ENCODE measurements at regions not wholly inside any gene's neighbourhood (a gene's known extent, or its start where the extent isn't known, plus 50 kb on each side); places are given as distances from the start of the nearest gene placed in this dataset.
A peak's percentile ranks its signal among the peaks of the same experiment; 100 is the strongest.
"Not testable (repeated sequence)": the region's sequence is repeated elsewhere in the genome, so short reads cannot be mapped to it uniquely, and the experiment has no call there.

GRCh38 chrX:52261125-52261462 lies 76.4 kb downstream of the MAGED4 start:
- Histone ChIP-seq H3K27me3 (ENCODE audit: control insufficient read depth in 1 of 2, insufficient read depth in 2 of 2, low read length in 2 of 2) (peaks cover 0 to 10% of the 10 kb centered on the region in 2 donors), H3K4me3 (ENCODE audit: low read length in 2 of 2) (peak overlapping the region; percentile 70 to 83), H3K4me1 (ENCODE audit: control insufficient read depth, insufficient read depth, low read length) (peaks cover 10% of the 10 kb centered on the region), H3K27ac (ENCODE audit: low read length) (no peak overlapping the region), H3K9ac (ENCODE audit: low read length in 2 of 2) (no peak overlapping the region), H3K9me3 (ENCODE audit: control insufficient read depth in 2 of 2, low read length in 2 of 2) (no peaks in the 10 kb centered on the region), H3K36me3 (ENCODE audit: control insufficient read depth in 2 of 2, insufficient read depth in 2 of 2, low read length in 2 of 2) (no peaks in the 10 kb centered on the region)

GRCh38 chrX:52261463-52262194 lies 76.9 kb downstream of the MAGED4 start:
- Histone ChIP-seq H3K36me3 (ENCODE audit: control insufficient read depth in 2 of 2, insufficient read depth in 2 of 2, low read length in 2 of 2) (no peaks in the 10 kb centered on the region), H3K9ac (ENCODE audit: low read length in 2 of 2) (peak overlapping the region; percentile 79 to 97), H3K27me3 (ENCODE audit: control insufficient read depth in 1 of 2, insufficient read depth in 2 of 2, low read length in 2 of 2) (peaks cover 0 to 12% of the 10 kb centered on the region in 2 donors), H3K27ac (ENCODE audit: low read length) (peak overlapping the region; percentile 87), H3K9me3 (ENCODE audit: control insufficient read depth in 2 of 2, low read length in 2 of 2) (no peaks in the 10 kb centered on the region), H3K4me3 (ENCODE audit: low read length in 2 of 2) (peak overlapping the region; percentile 70 to 83), H3K4me1 (ENCODE audit: control insufficient read depth, insufficient read depth, low read length) (peaks cover 10% of the 10 kb centered on the region)

- Histone ChIP-seq H3K9me3 (ENCODE audit: control insufficient read depth in 2 of 2, low read length in 2 of 2) (no peaks in the 10 kb centered on the region), H3K27ac (ENCODE audit: low read length) (peak overlapping the region; percentile 87), H3K4me1 (ENCODE audit: control insufficient read depth, insufficient read depth, low read length) (peaks cover 10% of the 10 kb centered on the region), H3K4me3 (ENCODE audit: low read length in 2 of 2) (peak overlapping the region; percentile 70 to 83), H3K36me3 (ENCODE audit: control insufficient read depth in 2 of 2, insufficient read depth in 2 of 2, low read length in 2 of 2) (no peaks in the 10 kb centered on the region), H3K27me3 (ENCODE audit: control insufficient read depth in 1 of 2, insufficient read depth in 2 of 2, low read length in 2 of 2) (peaks cover 0 to 12% of the 10 kb centered on the region in 2 donors), H3K9ac (ENCODE audit: low read length in 2 of 2) (peak overlapping the region; percentile 79 to 97)
Observed at GRCh38 chrX:52262195-52262546, 77.5 kb downstream of the MAGED4 start.

GRCh38 chrX:52263417-52263816 lies 78.7 kb downstream of the MAGED4 start:
- Histone ChIP-seq H3K9me3 (ENCODE audit: control insufficient read depth in 2 of 2, low read length in 2 of 2) (no peaks in the 10 kb centered on the region), H3K27me3 (ENCODE audit: control insufficient read depth in 1 of 2, insufficient read depth in 2 of 2, low read length in 2 of 2) (peaks cover 0 to 12% of the 10 kb centered on the region in 2 donors), H3K9ac (ENCODE audit: low read length in 2 of 2) (no peak overlapping the region), H3K4me1 (ENCODE audit: control insufficient read depth, insufficient read depth, low read length) (peaks cover 10% of the 10 kb centered on the region), H3K4me3 (ENCODE audit: low read length in 2 of 2) (no peak overlapping the region), H3K27ac (ENCODE audit: low read length) (no peak overlapping the region), H3K36me3 (ENCODE audit: control insufficient read depth in 2 of 2, insufficient read depth in 2 of 2, low read length in 2 of 2) (no peaks in the 10 kb centered on the region)

- Histone ChIP-seq H3K9me3 (ENCODE audit: control insufficient read depth in 2 of 2, low read length in 2 of 2) (no peaks in the 10 kb centered on the region), H3K27ac (ENCODE audit: low read length) (no peak overlapping the region), H3K27me3 (ENCODE audit: control insufficient read depth in 1 of 2, insufficient read depth in 2 of 2, low read length in 2 of 2) (peaks cover 0 to 24% of the 10 kb centered on the region in 2 donors), H3K4me3 (ENCODE audit: low read length in 2 of 2) (no peak overlapping the region), H3K36me3 (ENCODE audit: control insufficient read depth in 2 of 2, insufficient read depth in 2 of 2, low read length in 2 of 2) (no peaks in the 10 kb centered on the region), H3K9ac (ENCODE audit: low read length in 2 of 2) (no peak overlapping the region), H3K4me1 (ENCODE audit: control insufficient read depth, insufficient read depth, low read length) (peaks cover 10% of the 10 kb centered on the region)
Observed at GRCh38 chrX:52265713-52266112, 81.0 kb downstream of the MAGED4 start.

GRCh38 chrX:52268502-52268901 lies 83.8 kb downstream of the MAGED4 start:
- not testable (repeated sequence) for H3K36me3 ChIP-seq (ENCODE audit: control insufficient read depth in 2 of 2, insufficient read depth in 2 of 2, low read length in 2 of 2); H3K4me3 ChIP-seq (ENCODE audit: low read length in 2 of 2); H3K4me1 ChIP-seq (ENCODE audit: control insufficient read depth, insufficient read depth, low read length); H3K9me3 ChIP-seq (ENCODE audit: control insufficient read depth in 2 of 2, low read length in 2 of 2); H3K9ac ChIP-seq (ENCODE audit: low read length in 2 of 2); H3K27ac ChIP-seq (ENCODE audit: low read length)
- peaks cover 0 to 30% of the 10 kb centered on the region in 2 donors for H3K27me3 ChIP-seq (ENCODE audit: control insufficient read depth in 1 of 2, insufficient read depth in 2 of 2, low read length in 2 of 2)

GRCh38 chrX:52270453-52271116 lies 85.9 kb downstream of the MAGED4 start:
- H3K27me3 ChIP-seq (ENCODE audit: control insufficient read depth in 1 of 2, insufficient read depth in 2 of 2, low read length in 2 of 2): peaks cover 0 to 24% of the 10 kb centered on the region in 2 donors
- H3K9me3 ChIP-seq (ENCODE audit: control insufficient read depth in 2 of 2, low read length in 2 of 2): no peaks in the 10 kb centered on the region
- H3K36me3 ChIP-seq (ENCODE audit: control insufficient read depth in 2 of 2, insufficient read depth in 2 of 2, low read length in 2 of 2): no peaks in the 10 kb centered on the region
- H3K9ac ChIP-seq (ENCODE audit: low read length in 2 of 2): no peak overlapping the region
- no peak overlapping the region for H3K27ac ChIP-seq (ENCODE audit: low read length)
- no peaks in the 10 kb centered on the region for H3K4me1 ChIP-seq (ENCODE audit: control insufficient read depth, insufficient read depth, low read length)
- H3K4me3 ChIP-seq (ENCODE audit: low read length in 2 of 2): no peak overlapping the region

GRCh38 chrX:52271206-52271605 lies 86.5 kb downstream of the MAGED4 start:
- H3K36me3 ChIP-seq (ENCODE audit: control insufficient read depth in 2 of 2, insufficient read depth in 2 of 2, low read length in 2 of 2): no peaks in the 10 kb centered on the region
- no peak overlapping the region for H3K9ac ChIP-seq (ENCODE audit: low read length in 2 of 2)
- no peak overlapping the region for H3K27ac ChIP-seq (ENCODE audit: low read length)
- no peaks in the 10 kb centered on the region for H3K9me3 ChIP-seq (ENCODE audit: control insufficient read depth in 2 of 2, low read length in 2 of 2)
- no peak overlapping the region for H3K4me3 ChIP-seq (ENCODE audit: low read length in 2 of 2)
- peaks cover 0 to 19% of the 10 kb centered on the region in 2 donors for H3K27me3 ChIP-seq (ENCODE audit: control insufficient read depth in 1 of 2, insufficient read depth in 2 of 2, low read length in 2 of 2)
- H3K4me1 ChIP-seq (ENCODE audit: control insufficient read depth, insufficient read depth, low read length): no peaks in the 10 kb centered on the region

- peaks cover 0 to 10% of the 10 kb centered on the region in 2 donors for H3K27me3 ChIP-seq (ENCODE audit: control insufficient read depth in 1 of 2, insufficient read depth in 2 of 2, low read length in 2 of 2)
- no peaks in the 10 kb centered on the region for H3K36me3 ChIP-seq (ENCODE audit: control insufficient read depth in 2 of 2, insufficient read depth in 2 of 2, low read length in 2 of 2)
- peaks cover 4 to 11% of the 10 kb centered on the region in 2 donors for H3K9me3 ChIP-seq (ENCODE audit: control insufficient read depth in 2 of 2, low read length in 2 of 2)
- H3K4me3 ChIP-seq (ENCODE audit: low read length in 2 of 2): no peak overlapping the region
- H3K4me1 ChIP-seq (ENCODE audit: control insufficient read depth, insufficient read depth, low read length): no peaks in the 10 kb centered on the region
- H3K9ac ChIP-seq (ENCODE audit: low read length in 2 of 2): no peak overlapping the region
- no peak overlapping the region for H3K27ac ChIP-seq (ENCODE audit: low read length)
Observed at GRCh38 chrX:52277666-52278065, 91.2 kb upstream of the XAGE2 start.

- Histone ChIP-seq H3K9ac (ENCODE audit: low read length in 2 of 2) (no peak overlapping the region), H3K27me3 (ENCODE audit: control insufficient read depth in 1 of 2, insufficient read depth in 2 of 2, low read length in 2 of 2) (peaks cover 0 to 20% of the 10 kb centered on the region in 2 donors), H3K9me3 (ENCODE audit: control insufficient read depth in 2 of 2, low read length in 2 of 2) (peaks cover 4 to 11% of the 10 kb centered on the region in 2 donors)
Observed at GRCh38 chrX:52280812-52281211, 88.0 kb upstream of the XAGE2 start.

GRCh38 chrX:52284865-52285264 lies 84.0 kb upstream of the XAGE2 start:
- H3K27ac ChIP-seq (ENCODE audit: low read length): no peak overlapping the region
- H3K36me3 ChIP-seq (ENCODE audit: control insufficient read depth in 2 of 2, insufficient read depth in 2 of 2, low read length in 2 of 2): no peaks in the 10 kb centered on the region
- no peak overlapping the region for H3K4me3 ChIP-seq (ENCODE audit: low read length in 2 of 2)
- peaks cover 4 to 12% of the 10 kb centered on the region in 2 donors for H3K9me3 ChIP-seq (ENCODE audit: control insufficient read depth in 2 of 2, low read length in 2 of 2)
- no peak overlapping the region for H3K9ac ChIP-seq (ENCODE audit: low read length in 2 of 2)
- peaks cover 0 to 32% of the 10 kb centered on the region in 2 donors for H3K27me3 ChIP-seq (ENCODE audit: control insufficient read depth in 1 of 2, insufficient read depth in 2 of 2, low read length in 2 of 2)
- no peaks in the 10 kb centered on the region for H3K4me1 ChIP-seq (ENCODE audit: control insufficient read depth, insufficient read depth, low read length)

More at GRCh38 chrX:52280812-52281211, 88.0 kb upstream of the XAGE2 start:
- no peak overlapping the region for H3K27ac ChIP-seq (ENCODE audit: low read length)
- no peak overlapping the region for H3K4me3 ChIP-seq (ENCODE audit: low read length in 2 of 2)
- no peaks in the 10 kb centered on the region for H3K36me3 ChIP-seq (ENCODE audit: control insufficient read depth in 2 of 2, insufficient read depth in 2 of 2, low read length in 2 of 2)
- no peaks in the 10 kb centered on the region for H3K4me1 ChIP-seq (ENCODE audit: control insufficient read depth, insufficient read depth, low read length)
